Tibial nerve (tissue), 4 donors: ENCODE measurements at regions not wholly inside any gene's neighbourhood (a gene's known extent, or its start where the extent isn't known, plus 50 kb on each side); places are given as distances from the start of the nearest gene placed in this dataset. TPM values are rescaled to one million over a fixed set of nuclear protein-coding genes. Genes with fewer than 3 reads are reported as not detected.

ENCODE experiments used
- DNase-seq, 2 donors: peaks; one replicate each; pipeline ENCODE4 v3.0.0-alpha.2; 2019; ENCODE audit warnings: low spot score in 2 of 2
- H3K27ac ChIP-seq, 4 donors: fragments of 200-600 bp; sonication (generic) in 3 of 4; one replicate each; pipeline ENCODE4 v1.5.1; 2017 to 2019; ENCODE audit warnings: mild to moderate bottlenecking in 1 of 4
- H3K27me3 ChIP-seq, 2 donors: fragments of 200-600 bp; sonication (generic) in 1 of 2; one replicate each; pipeline versions ENCODE4 v1.5.1 to v1.6.0; 2017 to 2019
- H3K36me3 ChIP-seq, 3 donors: fragments of 200-600 bp; sonication (generic); one replicate each; pipeline ENCODE4 v1.5.1; 2018 to 2019
- H3K4me1 ChIP-seq, 4 donors: fragments of 200-600 bp; sonication (generic) in 3 of 4; one replicate each; pipeline ENCODE4 v1.5.1; 2017 to 2019
- H3K4me3 ChIP-seq, 4 donors: fragments of 200-600 bp; sonication (generic) in 3 of 4; one replicate each; pipeline ENCODE4 v1.5.1; 2017 to 2019; ENCODE audit warnings: mild to moderate bottlenecking in 1 of 4, moderate library complexity in 1 of 4
- H3K9me3 ChIP-seq, 4 donors: fragments of 200-600 bp; sonication (generic) in 3 of 4; one replicate each; pipeline ENCODE4 v1.5.1; 2017 to 2019
- CTCF ChIP-seq, 5 experiments: fragments of 200-600 bp in 3 of 5; fragments of 450-650 bp in 2 of 5; sonication (generic) in 3 of 5; IDR thresholded peaks; one replicate each; pipeline ENCODE4 v1.5.1; 2016 to 2019; ENCODE audit warnings: antibody characterized with exemption in 5 of 5, mild to moderate bottlenecking in 3 of 5, moderate library complexity in 2 of 5
- EP300 ChIP-seq, 2 donors: sonication (generic); formaldehyde crosslinking; IDR thresholded peaks; one replicate each; pipeline ENCODE4 v1.6.1; 2017; ENCODE audit warnings: antibody characterized with exemption in 2 of 2, mild to moderate bottlenecking in 1 of 2
- POLR2A ChIP-seq, 2 donors: fragments of 450-650 bp; IDR thresholded peaks; one replicate each; pipeline ENCODE4 v1.6.1; 2017; ENCODE audit warnings: antibody characterized with exemption in 2 of 2, mild to moderate bottlenecking in 2 of 2, moderate library complexity in 2 of 2
- WGBS, 2 donors: methylation state at CpG; one replicate each; pipeline ENCODE4 v1.1.5; 2018; 5-methylcytosine and 5-hydroxymethylcytosine counted together
- small RNA-seq: library from RNA; depleted of rRNA; stranded (forward); fragments of <200 nt; gene quantifications from one replicate; pipeline ENCODE3, GENCODE V24; 2016

- H3K36me3 ChIP-seq = no peaks in the 10 kb centered on the region
- 86 to 90% methylated on average over 6 of the region's 6 CpGs for WGBS, 2 donors
- no peak for DNase-seq
- no peak overlapping the region for H3K27ac ChIP-seq
- no peak overlapping the region for H3K4me3 ChIP-seq
- peaks cover 0 to 7% (median 0%) of the 10 kb centered on the region in 4 donors for H3K4me1 ChIP-seq
- no peaks in the 10 kb centered on the region for H3K9me3 ChIP-seq
- no peaks in the 10 kb centered on the region for H3K27me3 ChIP-seq
- no peak for TF ChIP-seq POLR2A (IDR thresholded peaks at IDR 0.05)
- TF ChIP-seq CTCF (IDR thresholded peaks at IDR 0.05) = no peak
- no peak for TF ChIP-seq EP300 (IDR thresholded peaks at IDR 0.05)
Measured at GRCh38 chr15:67011617-67012005, 53.8 kb upstream of the SMAD3 start.

GRCh38 chr15:67013696-67014095 is 51.7 kb upstream of the SMAD3 start:
- Histone ChIP-seq H3K9me3 (no peaks in the 10 kb centered on the region), H3K4me1 (peaks cover 0 to 7% (median 0%) of the 10 kb centered on the region in 4 donors), H3K27me3 (no peaks in the 10 kb centered on the region), H3K4me3 (no peak overlapping the region), H3K27ac (no peak overlapping the region), H3K36me3 (no peaks in the 10 kb centered on the region)
- DNase-seq = no peak
- TF ChIP-seq EP300 (IDR thresholded peaks at IDR 0.05) = peak in 1 of 2 donors; percentile 41
- TF ChIP-seq CTCF (IDR thresholded peaks at IDR 0.05) = no peak
- 18 to 53% methylated on average over 10 to 11 of the region's 11 CpGs for whole genome bisulfite sequencing, 2 donors

Small RNA genes in the stretch of these regions (small RNA-seq; reads per million reads assigned to genes)
- gene HMGN2P47 = not detected
